Mesenchymal stem cell (in vitro differentiated cells and primary cell): ENCODE measurements at regions not wholly inside any gene's neighbourhood (a gene's known extent, or its start where the extent isn't known, plus 50 kb on each side); places are given as distances from the start of the nearest gene placed in this dataset.

ENCODE experiments used
- DNase-seq: peaks from one replicate; pipeline ENCODE4 v3.0.0-alpha.2; 2013
- H2AFZ ChIP-seq: one replicate; pipeline ENCODE4 v1.6.1; 2013; ENCODE audit warnings: low read depth, mild to moderate bottlenecking, control low read depth, inconsistent platforms, low read length, moderate library complexity
- H2AK5ac ChIP-seq: 2 replicates; pipeline ENCODE4 v1.6.1; 2013; ENCODE audit warnings: low read length, moderate library complexity, mild to moderate bottlenecking, inconsistent platforms; ENCODE audit not compliant: severe bottlenecking
- H2BK120ac ChIP-seq: one replicate; pipeline ENCODE4 v1.6.1; 2013; ENCODE audit warnings: low read depth, mild to moderate bottlenecking, inconsistent platforms, low read length, moderate library complexity
- H2BK12ac ChIP-seq, 2 experiments: one replicate each; pipeline ENCODE4 v1.6.1; 2013; ENCODE audit warnings: inconsistent platforms in 2 of 2, low read length in 2 of 2, mild to moderate bottlenecking in 2 of 2, moderate library complexity in 2 of 2, control low read depth in 1 of 2
- H2BK15ac ChIP-seq: one replicate; pipeline ENCODE4 v1.6.1; 2013; ENCODE audit warnings: mild to moderate bottlenecking, low read depth, inconsistent platforms; ENCODE audit not compliant: poor library complexity, severe bottlenecking
- H2BK5ac ChIP-seq: 2 replicates; pipeline ENCODE4 v1.6.1; 2013; ENCODE audit warnings: low read depth, mild to moderate bottlenecking, low read length, control low read depth, inconsistent platforms; ENCODE audit not compliant: poor library complexity, severe bottlenecking
- H3K14ac ChIP-seq, 2 experiments: one replicate each; pipeline ENCODE4 v1.6.1; 2013; ENCODE audit warnings: inconsistent platforms in 2 of 2, low read length in 2 of 2, control low read depth in 1 of 2, mild to moderate bottlenecking in 1 of 2, moderate library complexity in 1 of 2
- H3K18ac ChIP-seq, 2 experiments: one replicate each; pipeline ENCODE4 v1.6.1; 2013; ENCODE audit warnings: inconsistent platforms in 2 of 2, low read length in 2 of 2, control low read depth in 1 of 2, low read depth in 1 of 2, mild to moderate bottlenecking in 1 of 2
- H3K23ac ChIP-seq, 2 experiments: one replicate each; pipeline ENCODE4 v1.6.1; 2013; ENCODE audit warnings: inconsistent platforms in 2 of 2, low read length in 2 of 2, mild to moderate bottlenecking in 2 of 2, moderate library complexity in 2 of 2, control low read depth in 1 of 2
- H3K27ac ChIP-seq: 2 replicates; pipeline ENCODE4 v1.5.1; 2013; ENCODE audit warnings: mild to moderate bottlenecking, moderate library complexity, low read length, control low read depth, inconsistent platforms; ENCODE audit not compliant: poor library complexity, severe bottlenecking
- H3K27me3 ChIP-seq, 2 experiments: 2 replicates each; pipeline versions ENCODE4 v1.6.1 to v1.7.0; 2013; ENCODE audit warnings: low read length in 2 of 2, mild to moderate bottlenecking in 2 of 2, moderate library complexity in 2 of 2, control low read depth in 1 of 2, inconsistent platforms in 1 of 2; ENCODE audit not compliant: control insufficient read depth in 1 of 2, insufficient read depth in 1 of 2
- H3K36me3 ChIP-seq, 2 experiments: 2 replicates each; pipeline versions ENCODE4 v1.6.1 to v1.7.0; 2013; ENCODE audit warnings: low read length in 2 of 2, control low read depth in 1 of 2, inconsistent platforms in 1 of 2, low read depth in 1 of 2, mild to moderate bottlenecking in 1 of 2; ENCODE audit not compliant: insufficient read depth in 2 of 2, control insufficient read depth in 1 of 2
- H3K4ac ChIP-seq, 2 experiments: one replicate each; pipeline ENCODE4 v1.6.1; 2013; ENCODE audit warnings: inconsistent platforms in 2 of 2, low read length in 2 of 2, mild to moderate bottlenecking in 2 of 2, moderate library complexity in 2 of 2, control low read depth in 1 of 2, low read depth in 1 of 2
- H3K4me1 ChIP-seq: 2 replicates; pipeline ENCODE4 v1.6.1; 2013; ENCODE audit warnings: low read depth, low read length, control low read depth; ENCODE audit not compliant: control insufficient read depth, insufficient read depth
- H3K4me2 ChIP-seq: 2 replicates; pipeline ENCODE4 v1.6.1; 2013; ENCODE audit warnings: low read length, mild to moderate bottlenecking, inconsistent platforms; ENCODE audit not compliant: poor library complexity, severe bottlenecking
- H3K4me3 ChIP-seq, 2 experiments: 2 replicates each; pipeline versions ENCODE4 v1.5.1 to v1.7.0; 2013; ENCODE audit warnings: low read length in 2 of 2, mild to moderate bottlenecking in 2 of 2, control low read depth in 1 of 2, low read depth in 1 of 2; ENCODE audit not compliant: insufficient read depth in 1 of 2
- H3K79me1 ChIP-seq: replicated peaks from 2 replicates; pipeline ENCODE4 v1.6.1; 2013; ENCODE audit warnings: mild to moderate bottlenecking, control low read depth, low read length, inconsistent platforms; ENCODE audit not compliant: poor library complexity, severe bottlenecking
- H3K9ac ChIP-seq: 2 replicates; pipeline ENCODE4 v1.7.0; 2013; ENCODE audit warnings: mild to moderate bottlenecking, low read length, moderate library complexity
- H3K9me3 ChIP-seq: 2 replicates; pipeline ENCODE4 v1.7.0; 2013; ENCODE audit warnings: mild to moderate bottlenecking, low read length; ENCODE audit not compliant: control insufficient read depth
- H4K8ac ChIP-seq: one replicate; pipeline ENCODE4 v1.6.1; 2013; ENCODE audit warnings: inconsistent platforms, mild to moderate bottlenecking, low read length, moderate library complexity
- H4K91ac ChIP-seq: one replicate; pipeline ENCODE4 v1.6.1; 2013; ENCODE audit warnings: mild to moderate bottlenecking, low read length, inconsistent platforms
- WGBS: methylation state at CpG from one replicate; pipeline ENCODE4 v1.1.7; 2013; ENCODE audit warnings: mixed read lengths; 5-methylcytosine and 5-hydroxymethylcytosine counted together

DNA sequence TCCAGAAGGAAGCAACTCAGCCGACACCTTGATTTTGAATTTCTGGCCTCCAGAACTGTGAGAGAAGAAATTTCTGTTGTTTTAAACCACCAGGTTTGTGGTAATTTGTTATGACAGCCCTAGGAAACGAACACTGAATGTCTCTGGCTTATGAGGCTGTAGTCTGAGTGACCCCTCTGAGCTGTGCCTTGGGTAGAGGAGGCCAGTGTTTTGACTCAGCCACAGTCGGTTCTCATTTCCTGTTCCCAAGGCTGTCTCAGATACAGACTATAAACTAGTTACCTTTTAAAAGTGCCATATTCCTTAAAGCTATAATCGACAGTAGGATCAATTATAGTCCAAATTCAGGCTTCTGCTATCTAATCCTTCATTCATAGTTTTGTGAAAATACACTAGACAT is 391.2 kb upstream of the MAP3K7 start:
- H3K4me1 ChIP-seq = peaks cover 1% of the 10 kb centered on the region
- H4K8ac ChIP-seq = peak overlapping the region; percentile 13
- H3K79me1 ChIP-seq = no peaks in the 10 kb centered on the region
- peak overlapping the region in 1 of 2 experiments; percentile 37 for H3K18ac ChIP-seq
- no peaks in the 10 kb centered on the region for H3K9me3 ChIP-seq
- H2BK5ac ChIP-seq = no peak overlapping the region
- H3K23ac ChIP-seq = no peak overlapping the region
- no peak overlapping the region for H3K4me2 ChIP-seq
- no peak overlapping the region for H2BK15ac ChIP-seq
- no peak overlapping the region for H2BK12ac ChIP-seq
- H3K4ac ChIP-seq = no peak overlapping the region
- H3K27ac ChIP-seq = no peak overlapping the region
- H3K4me3 ChIP-seq = no peak overlapping the region
- no peak overlapping the region for H4K91ac ChIP-seq
- no peak overlapping the region for H3K9ac ChIP-seq
- no peak overlapping the region for H2AK5ac ChIP-seq
- H3K36me3 ChIP-seq = no peaks in the 10 kb centered on the region
- no peak for DNase-seq
- H2BK120ac ChIP-seq = no peak overlapping the region
- H3K14ac ChIP-seq = no peak overlapping the region
- H3K27me3 ChIP-seq = no peaks in the 10 kb centered on the region
- no peak overlapping the region for H2AFZ ChIP-seq
- 34% methylated on average over 3 of the region's 4 CpGs for WGBS

- no peak overlapping the region for H3K27ac ChIP-seq
- H3K9me3 ChIP-seq = no peaks in the 10 kb centered on the region
- H3K4me3 ChIP-seq = no peak overlapping the region
- peak overlapping the region in 1 of 2 experiments; percentile 37 for H3K18ac ChIP-seq
- H3K9ac ChIP-seq = no peak overlapping the region
- H3K36me3 ChIP-seq = no peaks in the 10 kb centered on the region
- peaks cover 1% of the 10 kb centered on the region for H3K4me1 ChIP-seq
- no peak overlapping the region for H2BK12ac ChIP-seq
- H2AFZ ChIP-seq = no peak overlapping the region
- H3K4ac ChIP-seq = no peak overlapping the region
- H2BK5ac ChIP-seq = no peak overlapping the region
- H4K8ac ChIP-seq = no peak overlapping the region
- no peak overlapping the region for H3K4me2 ChIP-seq
- no peaks in the 10 kb centered on the region for H3K27me3 ChIP-seq
- no peak overlapping the region for H2BK120ac ChIP-seq
- no peak overlapping the region for H3K23ac ChIP-seq
- no peak for DNase-seq
- H2BK15ac ChIP-seq = no peak overlapping the region
- no peak overlapping the region for H4K91ac ChIP-seq
- no peaks in the 10 kb centered on the region for H3K79me1 ChIP-seq
- WGBS = 29% methylated on average over 1 of the region's 1 CpG
- no peak overlapping the region for H3K14ac ChIP-seq
- no peak overlapping the region for H2AK5ac ChIP-seq
Measured at GRCh38 chr6:90977513-90977912, 390.6 kb upstream of the MAP3K7 start.

GRCh38 chr6:90976341-90976740 is 389.5 kb upstream of the MAP3K7 start:
- no peak overlapping the region for H3K27ac ChIP-seq
- H3K14ac ChIP-seq = no peak overlapping the region
- no peak overlapping the region for H2BK120ac ChIP-seq
- H2BK5ac ChIP-seq = no peak overlapping the region
- H4K91ac ChIP-seq = no peak overlapping the region
- no peak for DNase-seq
- no peak overlapping the region for H2BK15ac ChIP-seq
- H3K79me1 ChIP-seq = no peaks in the 10 kb centered on the region
- H3K4me3 ChIP-seq = no peak overlapping the region
- peaks cover 1% of the 10 kb centered on the region for H3K4me1 ChIP-seq
- no peak overlapping the region for H3K9ac ChIP-seq
- H3K27me3 ChIP-seq = no peaks in the 10 kb centered on the region
- no peak overlapping the region for H2AK5ac ChIP-seq
- no peak overlapping the region for H3K4me2 ChIP-seq
- H2BK12ac ChIP-seq = no peak overlapping the region
- no peak overlapping the region for H3K18ac ChIP-seq
- H3K23ac ChIP-seq = no peak overlapping the region
- H2AFZ ChIP-seq = no peak overlapping the region
- H3K9me3 ChIP-seq = no peaks in the 10 kb centered on the region
- H3K36me3 ChIP-seq = no peaks in the 10 kb centered on the region
- 93% methylated on average over 2 of the region's 2 CpGs for WGBS
- H4K8ac ChIP-seq = no peak overlapping the region
- H3K4ac ChIP-seq = no peak overlapping the region

DNA sequence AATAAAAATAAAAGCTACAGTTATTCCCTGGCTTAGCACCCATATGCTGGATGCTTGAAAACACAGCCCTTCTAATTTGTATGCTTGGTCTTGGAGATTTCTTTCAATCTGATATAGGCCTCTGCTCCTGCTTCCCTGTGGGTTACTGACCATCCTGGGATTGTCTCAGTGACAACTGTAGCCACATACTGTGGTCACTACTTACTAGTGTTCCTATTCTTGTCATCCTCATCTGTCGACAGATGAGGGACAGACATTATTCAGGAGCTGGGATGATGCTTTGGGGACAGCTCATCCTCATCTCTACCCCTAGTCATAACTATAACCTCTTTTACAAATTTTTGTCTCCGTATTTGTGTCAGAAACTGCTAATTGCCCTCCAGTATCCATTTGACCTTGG is 388.9 kb upstream of the MAP3K7 start:
- H3K4ac ChIP-seq = no peak overlapping the region
- peaks cover 1% of the 10 kb centered on the region for H3K4me1 ChIP-seq
- H2AFZ ChIP-seq = no peak overlapping the region
- H3K9me3 ChIP-seq = no peaks in the 10 kb centered on the region
- H3K36me3 ChIP-seq = no peaks in the 10 kb centered on the region
- H3K14ac ChIP-seq = no peak overlapping the region
- H4K91ac ChIP-seq = no peak overlapping the region
- H2BK12ac ChIP-seq = no peak overlapping the region
- H3K4me3 ChIP-seq = no peak overlapping the region
- H4K8ac ChIP-seq = no peak overlapping the region
- H3K79me1 ChIP-seq = no peaks in the 10 kb centered on the region
- no peak overlapping the region for H2BK5ac ChIP-seq
- H3K27ac ChIP-seq = no peak overlapping the region
- H3K4me2 ChIP-seq = no peak overlapping the region
- H3K27me3 ChIP-seq = no peaks in the 10 kb centered on the region
- no peak overlapping the region for H2BK15ac ChIP-seq
- H2AK5ac ChIP-seq = no peak overlapping the region
- DNase-seq = no peak
- no peak overlapping the region for H3K9ac ChIP-seq
- 64% methylated on average over 2 of the region's 2 CpGs for WGBS
- no peak overlapping the region for H3K18ac ChIP-seq
- H2BK120ac ChIP-seq = no peak overlapping the region
- H3K23ac ChIP-seq = no peak overlapping the region
